ENCODE measurements at regions not wholly inside any gene's neighbourhood (a gene's known extent, or its start where the extent isn't known, plus 50 kb on each side); places are given as distances from the start of the nearest gene placed in this dataset.

- no peak for TF ChIP-seq CTCF (IDR thresholded peaks at IDR 0.05)
- TF ChIP-seq POLR2A (IDR thresholded peaks at IDR 0.05): no peak
Measured at GRCh38 chr21:23986987-23987386, 1620.3 kb downstream of the MRPL39 start.

All from body of pancreas (tissue), 4 donors.